SK-N-SH (cell line): ENCODE measurements at regions not wholly inside any gene's neighbourhood (a gene's known extent, or its start where the extent isn't known, plus 50 kb on each side); places are given as distances from the start of the nearest gene placed in this dataset.

ENCODE experiments used
- CTCF ChIA-PET: fragments of 300-600, 350-600 bp; formaldehyde crosslinking; extraction: SDS; loops from one replicate; lab custom pipeline; 2021; lab: Yijun Ruan, JAX
- POLR2A ChIA-PET: fragments of 350-600 bp; sonication (Branson Sonifier 250); formaldehyde crosslinking; extraction: SDS; loops from one replicate; lab custom pipeline; 2020; ENCODE audit warnings: antibody characterized with exemption, inconsistent platforms; lab: Yijun Ruan, JAX
- DNase-seq: peaks from one replicate; pipeline ENCODE4 v3.0.0; 2012
- H2AFZ ChIP-seq: fragments of 200-600 bp; sonication (generic); 2 replicates; pipeline ENCODE4 v1.8.1; 2016; ENCODE audit warnings: antibody characterized with exemption, mild to moderate bottlenecking, low read depth
- H3F3A ChIP-seq: fragments of 200-600 bp; sonication (generic); replicated peaks from 2 replicates; pipeline ENCODE3; 2016; ENCODE audit warnings: antibody characterized with exemption, mild to moderate bottlenecking; ENCODE audit not compliant: insufficient read depth
- H3K27ac ChIP-seq, 2 experiments: fragments of 200-500 bp in 1 of 2; fragments of 200-600 bp in 1 of 2; sonication (Bioruptor generic) in 1 of 2; sonication (generic), shearing (Covaris generic) in 1 of 2; 2 replicates each; pipeline versions ENCODE4 v1.5.1 to v1.6.1; 2014 to 2016; ENCODE audit warnings: low read depth in 2 of 2, inconsistent platforms in 1 of 2, low read length in 1 of 2, mild to moderate bottlenecking in 1 of 2, mixed read lengths in 1 of 2
- H3K27me3 ChIP-seq: fragments of 200-600 bp; sonication (generic), shearing (Covaris generic); 2 replicates; pipeline ENCODE4 v1.6.1; 2016; ENCODE audit warnings: mixed run types; ENCODE audit not compliant: insufficient read depth
- H3K36me3 ChIP-seq, 2 experiments: fragments of 200-500 bp in 1 of 2; fragments of 200-600 bp in 1 of 2; sonication (Bioruptor generic) in 1 of 2; sonication (generic) in 1 of 2; replicated peaks in 1 of 2; 2 replicates each; pipeline versions ENCODE3 to v1.5.1; 2014 to 2016; ENCODE audit warnings: low read length in 1 of 2, mild to moderate bottlenecking in 1 of 2; ENCODE audit not compliant: insufficient read depth in 2 of 2, control insufficient read depth in 1 of 2
- H3K4me1 ChIP-seq, 2 experiments: fragments of 200-500 bp in 1 of 2; fragments of 200-600 bp in 1 of 2; sonication (Bioruptor generic) in 1 of 2; sonication (generic), shearing (Covaris generic) in 1 of 2; 2 replicates each; pipeline versions ENCODE4 v1.5.1 to v1.6.1; 2014 to 2016; ENCODE audit warnings: low read depth in 1 of 2, low read length in 1 of 2, mixed run types in 1 of 2; ENCODE audit not compliant: insufficient read depth in 2 of 2, control insufficient read depth in 1 of 2
- H3K4me2 ChIP-seq: fragments of 200-600 bp; sonication (generic), shearing (Covaris generic); 2 replicates; pipeline ENCODE4 v1.6.1; 2017; ENCODE audit warnings: mixed run types
- H3K4me3 ChIP-seq, 2 experiments: fragments of 200-500 bp in 1 of 2; fragments of 200-600 bp in 1 of 2; sonication (Bioruptor generic) in 1 of 2; sonication (generic), shearing (Covaris generic) in 1 of 2; 2 replicates each; pipeline versions ENCODE4 v1.5.1 to v1.8.1; 2014 to 2016; ENCODE audit warnings: low read depth in 2 of 2, inconsistent platforms in 1 of 2, low read length in 1 of 2, mild to moderate bottlenecking in 1 of 2, mixed read lengths in 1 of 2, moderate library complexity in 1 of 2
- H3K79me2 ChIP-seq: fragments of 200-600 bp; sonication (generic); 2 replicates; pipeline ENCODE4 v1.8.1; 2017; ENCODE audit warnings: mild to moderate bottlenecking; ENCODE audit not compliant: insufficient read depth
- H3K9ac ChIP-seq: fragments of 200-600 bp; sonication (generic); 2 replicates; pipeline ENCODE4 v1.6.1; 2017; ENCODE audit warnings: mixed run types
- H3K9me2 ChIP-seq: fragments of 200-600 bp; sonication (generic); 2 replicates; pipeline ENCODE4 v1.6.1; 2017; ENCODE audit warnings: mixed run types
- H3K9me3 ChIP-seq: fragments of 200-600 bp; sonication (generic); 2 replicates; pipeline ENCODE4 v1.6.1; 2017; ENCODE audit warnings: mixed run types, mild to moderate bottlenecking, moderate library complexity
- H4K20me1 ChIP-seq: fragments of 200-600 bp; sonication (generic); 2 replicates; pipeline ENCODE4 v1.6.1; 2017; ENCODE audit warnings: mild to moderate bottlenecking, mixed run types; ENCODE audit not compliant: insufficient read depth
- FOSL2 ChIP-seq: IDR thresholded peaks from 2 replicates; pipeline ENCODE4 v1.4.0; 2012; ENCODE audit warnings: low read depth, mild to moderate bottlenecking, moderate library complexity, borderline replicate concordance
- MXI1 ChIP-seq: IDR thresholded peaks from 2 replicates; pipeline ENCODE4 v1.6.1; 2012; ENCODE audit warnings: mild to moderate bottlenecking, low read depth, low read length, improper control_type of control experiment
- WGBS: methylation state at CpG from one replicate; pipeline ENCODE4 v1.1.6; 2017; ENCODE audit warnings: low lambda C conversion rate; 5-methylcytosine and 5-hydroxymethylcytosine counted together
- TF ChIP-seq, protein P1 (sequence below): fragments of 200-600 bp; sonication (generic); IDR thresholded peaks from 2 replicates; pipeline ENCODE4 v1.6.1; 2017; ENCODE audit warnings: antibody characterized with exemption, mild to moderate bottlenecking, moderate library complexity
- TF ChIP-seq, protein P2 (sequence below): IDR thresholded peaks from 2 replicates; pipeline ENCODE4; 2012

DNA sequence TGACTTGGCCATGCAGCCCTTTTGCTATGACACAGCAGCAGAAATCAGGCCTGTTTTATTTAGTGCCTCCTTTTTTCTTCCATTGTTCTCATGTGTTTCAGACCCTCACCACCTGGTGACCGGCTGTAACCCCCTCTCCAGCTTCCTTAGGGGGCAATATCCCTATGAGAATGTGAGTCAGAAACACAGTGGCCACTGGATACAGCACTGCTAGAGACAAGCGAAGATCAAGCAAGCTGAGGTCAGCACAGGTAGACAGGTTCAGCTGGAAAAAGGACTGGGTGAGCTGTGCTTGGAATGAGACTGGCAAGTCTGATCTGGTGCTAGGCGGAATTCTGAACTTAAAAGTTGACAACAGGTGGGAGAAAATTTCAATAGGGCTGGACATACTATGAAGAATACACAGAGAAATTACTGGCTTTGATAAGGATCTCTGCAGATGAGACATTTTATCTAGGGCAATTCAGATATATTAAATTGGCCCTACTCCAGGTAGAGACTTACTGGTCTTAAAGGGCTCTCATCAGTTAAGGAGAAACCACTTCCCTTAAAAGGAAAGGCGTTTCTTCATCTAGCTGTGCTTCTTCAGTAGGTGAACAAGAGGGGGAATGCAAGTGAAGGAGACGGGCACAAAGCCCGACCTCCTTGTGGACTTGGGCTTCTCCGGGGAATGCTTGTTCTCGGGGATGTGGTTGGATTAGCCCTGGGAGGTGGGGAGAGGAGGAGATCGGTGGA is 83.3 kb downstream of the ERCC5 start:
- Histone ChIP-seq H3K79me2 (no peaks in the 10 kb centered on the region), H3F3A (no peaks in the 10 kb centered on the region), H3K36me3 (no peaks in the 10 kb centered on the region), H4K20me1 (no peaks in the 10 kb centered on the region), H2AFZ (no peak overlapping the region), H3K9me3 (no peaks in the 10 kb centered on the region), H3K9ac (no peak overlapping the region), H3K4me1 (no peaks in the 10 kb centered on the region; a peak in 1 of 4 replicates), H3K27me3 (no peaks in the 10 kb centered on the region), H3K27ac (no peak overlapping the region), H3K4me2 (no peak overlapping the region), H3K4me3 (no peak overlapping the region), H3K9me2 (no peaks in the 10 kb centered on the region)
- 41% methylated on average over 9 of the region's 9 CpGs for WGBS
- POLR2A ChIA-PET = no interaction called here
- TF ChIP-seq MXI1 (no peak), FOSL2 (no peak)
- TF ChIP-seq, protein P1, sequence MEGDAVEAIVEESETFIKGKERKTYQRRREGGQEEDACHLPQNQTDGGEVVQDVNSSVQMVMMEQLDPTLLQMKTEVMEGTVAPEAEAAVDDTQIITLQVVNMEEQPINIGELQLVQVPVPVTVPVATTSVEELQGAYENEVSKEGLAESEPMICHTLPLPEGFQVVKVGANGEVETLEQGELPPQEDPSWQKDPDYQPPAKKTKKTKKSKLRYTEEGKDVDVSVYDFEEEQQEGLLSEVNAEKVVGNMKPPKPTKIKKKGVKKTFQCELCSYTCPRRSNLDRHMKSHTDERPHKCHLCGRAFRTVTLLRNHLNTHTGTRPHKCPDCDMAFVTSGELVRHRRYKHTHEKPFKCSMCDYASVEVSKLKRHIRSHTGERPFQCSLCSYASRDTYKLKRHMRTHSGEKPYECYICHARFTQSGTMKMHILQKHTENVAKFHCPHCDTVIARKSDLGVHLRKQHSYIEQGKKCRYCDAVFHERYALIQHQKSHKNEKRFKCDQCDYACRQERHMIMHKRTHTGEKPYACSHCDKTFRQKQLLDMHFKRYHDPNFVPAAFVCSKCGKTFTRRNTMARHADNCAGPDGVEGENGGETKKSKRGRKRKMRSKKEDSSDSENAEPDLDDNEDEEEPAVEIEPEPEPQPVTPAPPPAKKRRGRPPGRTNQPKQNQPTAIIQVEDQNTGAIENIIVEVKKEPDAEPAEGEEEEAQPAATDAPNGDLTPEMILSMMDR = no peak
- TF ChIP-seq, protein P2, sequence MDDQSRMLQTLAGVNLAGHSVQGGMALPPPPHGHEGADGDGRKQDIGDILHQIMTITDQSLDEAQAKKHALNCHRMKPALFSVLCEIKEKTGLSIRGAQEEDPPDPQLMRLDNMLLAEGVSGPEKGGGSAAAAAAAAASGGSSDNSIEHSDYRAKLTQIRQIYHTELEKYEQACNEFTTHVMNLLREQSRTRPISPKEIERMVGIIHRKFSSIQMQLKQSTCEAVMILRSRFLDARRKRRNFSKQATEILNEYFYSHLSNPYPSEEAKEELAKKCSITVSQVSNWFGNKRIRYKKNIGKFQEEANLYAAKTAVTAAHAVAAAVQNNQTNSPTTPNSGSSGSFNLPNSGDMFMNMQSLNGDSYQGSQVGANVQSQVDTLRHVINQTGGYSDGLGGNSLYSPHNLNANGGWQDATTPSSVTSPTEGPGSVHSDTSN = no peak
- DNase-seq = no peak
- CTCF ChIA-PET = no interaction called here
